ENCODE measurements at regions not wholly inside any gene's neighbourhood (a gene's known extent, or its start where the extent isn't known, plus 50 kb on each side); places are given as distances from the start of the nearest gene placed in this dataset.

- H3K4me3 ChIP-seq (ENCODE audit: low read length, poor library complexity, severe bottlenecking) = no peak overlapping the region
- no peaks in the 10 kb centered on the region for H3K27me3 ChIP-seq (ENCODE audit: insufficient read depth, low read length, poor library complexity, severe bottlenecking)
- no peak overlapping the region for H3K9ac ChIP-seq (ENCODE audit: low read depth, low read length, poor library complexity, severe bottlenecking)
- H2AFZ ChIP-seq (ENCODE audit: low read length) = no peak overlapping the region
- H3K9me3 ChIP-seq (ENCODE audit: insufficient read depth, low read depth, low read length) = no peaks in the 10 kb centered on the region
- H3K4me1 ChIP-seq (ENCODE audit: insufficient read depth, low read length, poor library complexity, severe bottlenecking) = no peaks in the 10 kb centered on the region
- no peaks in the 10 kb centered on the region for H3K9me2 ChIP-seq (replicated peaks; ENCODE audit: low read depth, low read length)
- no peaks in the 10 kb centered on the region for H3K36me3 ChIP-seq (ENCODE audit: insufficient read depth, low read length)
- H3F3A ChIP-seq (ENCODE audit: low read depth) = no peaks in the 10 kb centered on the region
- TF ChIP-seq CTCF (conservative IDR thresholded peaks at IDR 0.05; ENCODE audit: low read length) (no peak), EZH2phosphoT487 (IDR thresholded peaks at IDR 0.05; ENCODE audit: borderline replicate concordance) (no peak)
- no peaks in the 10 kb centered on the region for H3K79me2 ChIP-seq (ENCODE audit: insufficient read depth, low read length)
- H3K4me2 ChIP-seq (ENCODE audit: low read depth, low read length, poor library complexity, severe bottlenecking) = no peak overlapping the region
- H4K20me1 ChIP-seq (ENCODE audit: insufficient read depth, low read length, poor library complexity, severe bottlenecking) = no peaks in the 10 kb centered on the region
Measured at GRCh38 chr7:20894806-20895205, 108.1 kb upstream of the SP8 start.

GRCh38 chr7:20895563-20895962, 108.9 kb upstream of the SP8 start:
- no peaks in the 10 kb centered on the region for H3K79me2 ChIP-seq (ENCODE audit: insufficient read depth, low read length)
- H3K9ac ChIP-seq (ENCODE audit: low read depth, low read length, poor library complexity, severe bottlenecking) = no peak overlapping the region
- H3K9me3 ChIP-seq (ENCODE audit: insufficient read depth, low read depth, low read length) = no peaks in the 10 kb centered on the region
- no peaks in the 10 kb centered on the region for H3K27me3 ChIP-seq (ENCODE audit: insufficient read depth, low read length, poor library complexity, severe bottlenecking)
- no peak overlapping the region for H3K4me3 ChIP-seq (ENCODE audit: low read length, poor library complexity, severe bottlenecking)
- H3K4me1 ChIP-seq (ENCODE audit: insufficient read depth, low read length, poor library complexity, severe bottlenecking) = no peaks in the 10 kb centered on the region
- no peaks in the 10 kb centered on the region for H3F3A ChIP-seq (ENCODE audit: low read depth)
- H3K36me3 ChIP-seq (ENCODE audit: insufficient read depth, low read length) = no peaks in the 10 kb centered on the region
- no peak for TF ChIP-seq CTCF (conservative IDR thresholded peaks at IDR 0.05; ENCODE audit: low read length)
- TF ChIP-seq EZH2phosphoT487 (IDR thresholded peaks at IDR 0.05; ENCODE audit: borderline replicate concordance) = no peak
- H2AFZ ChIP-seq (ENCODE audit: low read length) = no peak overlapping the region
- no peaks in the 10 kb centered on the region for H4K20me1 ChIP-seq (ENCODE audit: insufficient read depth, low read length, poor library complexity, severe bottlenecking)
- H3K4me2 ChIP-seq (ENCODE audit: low read depth, low read length, poor library complexity, severe bottlenecking) = no peak overlapping the region
- H3K9me2 ChIP-seq (replicated peaks; ENCODE audit: low read depth, low read length) = no peaks in the 10 kb centered on the region

GRCh38 chr7:20896996-20897395, 110.3 kb upstream of the SP8 start:
- Histone ChIP-seq H3K4me1 (ENCODE audit: insufficient read depth, low read length, poor library complexity, severe bottlenecking) (no peaks in the 10 kb centered on the region), H3K9me3 (ENCODE audit: insufficient read depth, low read depth, low read length) (0 out of 2 replicates have a peak, but pooled peaks cover 3% of the 10 kb centered on the region)
- TF ChIP-seq CTCF (conservative IDR thresholded peaks at IDR 0.05; ENCODE audit: low read length) (no peak), EZH2phosphoT487 (IDR thresholded peaks at IDR 0.05; ENCODE audit: borderline replicate concordance) (no peak)

More at GRCh38 chr7:20896996-20897395, 110.3 kb upstream of the SP8 start:
- no peaks in the 10 kb centered on the region for H3K79me2 ChIP-seq (ENCODE audit: insufficient read depth, low read length)
- H3K9me2 ChIP-seq (replicated peaks; ENCODE audit: low read depth, low read length) = no peaks in the 10 kb centered on the region
- no peaks in the 10 kb centered on the region for H3K27me3 ChIP-seq (ENCODE audit: insufficient read depth, low read length, poor library complexity, severe bottlenecking)
- no peak overlapping the region for H3K9ac ChIP-seq (ENCODE audit: low read depth, low read length, poor library complexity, severe bottlenecking)
- no peaks in the 10 kb centered on the region for H4K20me1 ChIP-seq (ENCODE audit: insufficient read depth, low read length, poor library complexity, severe bottlenecking)
- no peak overlapping the region for H2AFZ ChIP-seq (ENCODE audit: low read length)
- H3K36me3 ChIP-seq (ENCODE audit: insufficient read depth, low read length) = no peaks in the 10 kb centered on the region
- H3K4me3 ChIP-seq (ENCODE audit: low read length, poor library complexity, severe bottlenecking) = no peak overlapping the region
- H3F3A ChIP-seq (ENCODE audit: low read depth) = no peaks in the 10 kb centered on the region
- H3K4me2 ChIP-seq (ENCODE audit: low read depth, low read length, poor library complexity, severe bottlenecking) = no peak overlapping the region
